Retinal pigment epithelial cell (primary cell): ENCODE measurements at regions not wholly inside any gene's neighbourhood (a gene's known extent, or its start where the extent isn't known, plus 50 kb on each side); places are given as distances from the start of the nearest gene placed in this dataset.
A peak's percentile ranks its signal among the peaks of the same experiment; 100 is the strongest.
"Not testable (repeated sequence)": the region's sequence is repeated elsewhere in the genome, so short reads cannot be mapped to it uniquely, and the experiment has no call there.

ENCODE experiments used
- DNase-seq: peaks from one replicate; pipeline ENCODE4 v3.0.0-alpha.2; 2010; ENCODE audit warnings: low read depth
- H3K4me3 ChIP-seq: 2 replicates; pipeline ENCODE4 v1.5.1; 2011; ENCODE audit warnings: mild to moderate bottlenecking, low read length, control low read depth, moderate library complexity
- TF ChIP-seq, protein P1 (sequence below): conservative IDR thresholded peaks from 2 replicates; pipeline ENCODE4 v1.5.1; 2011; ENCODE audit warnings: low read depth, low read length, control low read depth, inconsistent platforms

GRCh38 chr1:214740471-214740870, 137.5 kb downstream of the CENPF start:
- TF ChIP-seq, protein P1, sequence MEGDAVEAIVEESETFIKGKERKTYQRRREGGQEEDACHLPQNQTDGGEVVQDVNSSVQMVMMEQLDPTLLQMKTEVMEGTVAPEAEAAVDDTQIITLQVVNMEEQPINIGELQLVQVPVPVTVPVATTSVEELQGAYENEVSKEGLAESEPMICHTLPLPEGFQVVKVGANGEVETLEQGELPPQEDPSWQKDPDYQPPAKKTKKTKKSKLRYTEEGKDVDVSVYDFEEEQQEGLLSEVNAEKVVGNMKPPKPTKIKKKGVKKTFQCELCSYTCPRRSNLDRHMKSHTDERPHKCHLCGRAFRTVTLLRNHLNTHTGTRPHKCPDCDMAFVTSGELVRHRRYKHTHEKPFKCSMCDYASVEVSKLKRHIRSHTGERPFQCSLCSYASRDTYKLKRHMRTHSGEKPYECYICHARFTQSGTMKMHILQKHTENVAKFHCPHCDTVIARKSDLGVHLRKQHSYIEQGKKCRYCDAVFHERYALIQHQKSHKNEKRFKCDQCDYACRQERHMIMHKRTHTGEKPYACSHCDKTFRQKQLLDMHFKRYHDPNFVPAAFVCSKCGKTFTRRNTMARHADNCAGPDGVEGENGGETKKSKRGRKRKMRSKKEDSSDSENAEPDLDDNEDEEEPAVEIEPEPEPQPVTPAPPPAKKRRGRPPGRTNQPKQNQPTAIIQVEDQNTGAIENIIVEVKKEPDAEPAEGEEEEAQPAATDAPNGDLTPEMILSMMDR: no peak
- no peak overlapping the region for H3K4me3 ChIP-seq
- no peak for DNase-seq

GRCh38 chr1:214747050-214747635, 144.1 kb downstream of the CENPF start:
- H3K4me3 ChIP-seq: no peak overlapping the region
- TF ChIP-seq, protein P1: peak; percentile 10

GRCh38 chr1:214753236-214753852, 150.3 kb downstream of the CENPF start:
- TF ChIP-seq, protein P1: no peak
- H3K4me3 ChIP-seq: no peak overlapping the region
- no peak for DNase-seq

More at GRCh38 chr1:214747050-214747635, 144.1 kb downstream of the CENPF start:
- DNase-seq: peak; percentile 15

DNA sequence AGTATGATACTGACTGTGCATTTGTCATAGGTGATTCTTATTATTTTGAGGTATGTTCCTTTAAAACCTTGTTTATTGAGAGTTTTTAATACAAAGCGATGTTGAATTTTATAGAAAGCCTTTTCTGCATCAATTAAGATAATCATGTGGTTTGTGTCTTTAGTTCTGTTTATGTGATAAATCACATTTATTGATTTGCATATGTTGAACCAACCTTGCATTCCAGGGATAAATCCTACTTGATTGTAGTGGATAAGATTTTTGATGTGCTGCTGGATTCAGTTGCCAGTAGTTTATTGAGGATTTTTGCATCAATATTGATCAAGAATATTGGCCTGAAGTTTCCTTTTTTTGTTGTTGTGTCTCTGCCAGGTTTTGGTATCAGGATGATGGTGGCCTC, 158.0 kb downstream of the CENPF start:
- TF ChIP-seq, protein P1: no peak
- no peak for DNase-seq
- H3K4me3 ChIP-seq: no peak overlapping the region

GRCh38 chr1:214762902-214763301, 159.9 kb downstream of the CENPF start:
- H3K4me3 ChIP-seq: no peak overlapping the region
- no peak for DNase-seq
- TF ChIP-seq, protein P1: no peak

- DNase-seq: no peak
- TF ChIP-seq, protein P1: no peak
- no peak overlapping the region for H3K4me3 ChIP-seq
Measured at GRCh38 chr1:214764502-214764901, 161.5 kb downstream of the CENPF start.

- DNase-seq: no peak
- H3K4me3 ChIP-seq: no peak overlapping the region
- TF ChIP-seq, protein P1: no peak
Measured at GRCh38 chr1:214767221-214767620, 164.2 kb downstream of the CENPF start.

DNA sequence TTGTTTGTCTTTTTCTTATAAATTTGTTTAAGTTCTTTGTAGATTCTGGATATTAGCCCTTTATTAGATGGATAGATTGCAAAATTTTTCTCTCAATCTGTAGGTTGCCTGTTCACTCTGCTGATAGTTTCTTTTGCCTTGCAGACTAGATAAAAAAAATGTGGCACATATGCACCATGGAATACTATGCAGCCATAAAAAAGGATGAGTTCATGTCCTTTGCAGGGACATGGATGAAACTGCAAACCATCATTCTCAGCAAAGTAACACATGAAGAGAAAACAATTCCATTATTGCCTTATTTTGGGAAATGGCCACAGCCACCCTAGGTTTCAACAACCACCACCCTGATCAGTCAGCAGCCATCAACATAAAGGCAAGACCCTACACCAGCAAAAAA, 166.7 kb downstream of the CENPF start:
- DNase-seq, H3K4me3 ChIP-seq: not testable (repeated sequence)
